ENCODE measurements at regions not wholly inside any gene's neighbourhood (a gene's known extent, or its start where the extent isn't known, plus 50 kb on each side); places are given as distances from the start of the nearest gene placed in this dataset.

GRCh38 chr18:11258039-11258610 is 108.8 kb upstream of the PIEZO2 start:
- TF ChIP-seq POLR2A (IDR thresholded peaks at IDR 0.05) (no peak), CTCF (IDR thresholded peaks at IDR 0.05) (no peak)
